Neural cell (in vitro differentiated cells): ENCODE measurements at regions not wholly inside any gene's neighbourhood (a gene's known extent, or its start where the extent isn't known, plus 50 kb on each side); places are given as distances from the start of the nearest gene placed in this dataset.

Source experiments
- CTCF ChIP-seq: fragments of 450-650 bp; IDR thresholded peaks from 2 replicates; pipeline ENCODE4 v1.5.1; 2014; ENCODE audit warnings: antibody characterized with exemption, mild to moderate bottlenecking, moderate library complexity; ENCODE audit not compliant: poor library complexity, severe bottlenecking
- EP300 ChIP-seq: fragments of 450-650 bp; conservative IDR thresholded peaks from 2 replicates; pipeline ENCODE4 v1.6.1; 2014; ENCODE audit warnings: antibody characterized with exemption, mild to moderate bottlenecking, moderate library complexity; ENCODE audit not compliant: poor library complexity, severe bottlenecking
- EZH2 ChIP-seq: fragments of 200-600, 300-800 bp; shearing (Covaris generic), sonication (generic); IDR thresholded peaks from 2 replicates; pipeline ENCODE4 v1.6.1; 2014; ENCODE audit warnings: antibody characterized with exemption, low read length, borderline replicate concordance, mild to moderate bottlenecking; ENCODE audit not compliant: insufficient read depth, poor library complexity, severe bottlenecking
- POLR2AphosphoS5 ChIP-seq: IDR thresholded peaks from 2 replicates; pipeline ENCODE4 v1.6.1; 2012
- RAD21 ChIP-seq: fragments of 450-650 bp; conservative IDR thresholded peaks from 2 replicates; pipeline ENCODE4 v1.6.1; 2014; ENCODE audit warnings: antibody characterized with exemption, mild to moderate bottlenecking, moderate library complexity
- SMC3 ChIP-seq: fragments of 450-650 bp; conservative IDR thresholded peaks from 2 replicates; pipeline ENCODE4 v1.6.1; 2014; ENCODE audit warnings: antibody characterized with exemption, mild to moderate bottlenecking, moderate library complexity; ENCODE audit not compliant: poor library complexity
- TAF1 ChIP-seq: IDR thresholded peaks from 2 replicates; pipeline ENCODE4 v1.6.1; 2012; ENCODE audit warnings: low read depth

GRCh38 chr13:76813000-76813691 lies 73.1 kb downstream of the KCTD12 start:
- TF ChIP-seq CTCF (no peak), POLR2AphosphoS5 (no peak), RAD21 (no peak), EP300 (no peak), EZH2 (no peak), TAF1 (no peak), SMC3 (no peak)
